GM10266 (cell line): ENCODE measurements at regions not wholly inside any gene's neighbourhood (a gene's known extent, or its start where the extent isn't known, plus 50 kb on each side); places are given as distances from the start of the nearest gene placed in this dataset.
"Not testable (repeated sequence)": the region's sequence is repeated elsewhere in the genome, so short reads cannot be mapped to it uniquely, and the experiment has no call there.

ENCODE experiments used
- DNase-seq: peaks from one replicate; pipeline ENCODE4 v3.0.0; 2012; ENCODE audit errors: extremely low spot score
- TF ChIP-seq, protein P1 (sequence below): IDR thresholded peaks from 2 replicates; pipeline ENCODE4 v1.5.1; 2012; ENCODE audit warnings: mild to moderate bottlenecking, low read depth; ENCODE audit not compliant: control insufficient read depth, insufficient read depth; ENCODE audit errors: missing control alignments

DNA sequence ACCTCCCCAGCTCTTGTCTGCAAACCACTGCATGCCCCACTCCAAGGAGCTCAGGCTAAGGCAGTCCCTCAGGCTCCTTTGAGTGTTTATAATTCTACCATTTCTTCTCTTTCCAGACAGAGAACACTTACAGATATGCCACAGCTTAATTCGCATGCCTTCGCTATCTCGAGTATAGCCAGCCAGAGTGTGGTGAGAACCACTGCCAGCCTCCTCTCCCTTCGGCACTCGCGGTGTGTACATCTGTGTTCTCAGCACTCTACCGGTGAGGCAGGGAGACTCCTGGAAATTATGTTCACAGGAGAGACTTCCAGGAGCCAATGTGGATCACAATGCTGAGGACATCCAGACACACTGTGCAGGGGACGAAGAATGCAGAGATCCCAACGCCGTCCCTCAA is 143.7 kb upstream of the IRX1 start:
- DNase-seq = no peak
- TF ChIP-seq, protein P1, sequence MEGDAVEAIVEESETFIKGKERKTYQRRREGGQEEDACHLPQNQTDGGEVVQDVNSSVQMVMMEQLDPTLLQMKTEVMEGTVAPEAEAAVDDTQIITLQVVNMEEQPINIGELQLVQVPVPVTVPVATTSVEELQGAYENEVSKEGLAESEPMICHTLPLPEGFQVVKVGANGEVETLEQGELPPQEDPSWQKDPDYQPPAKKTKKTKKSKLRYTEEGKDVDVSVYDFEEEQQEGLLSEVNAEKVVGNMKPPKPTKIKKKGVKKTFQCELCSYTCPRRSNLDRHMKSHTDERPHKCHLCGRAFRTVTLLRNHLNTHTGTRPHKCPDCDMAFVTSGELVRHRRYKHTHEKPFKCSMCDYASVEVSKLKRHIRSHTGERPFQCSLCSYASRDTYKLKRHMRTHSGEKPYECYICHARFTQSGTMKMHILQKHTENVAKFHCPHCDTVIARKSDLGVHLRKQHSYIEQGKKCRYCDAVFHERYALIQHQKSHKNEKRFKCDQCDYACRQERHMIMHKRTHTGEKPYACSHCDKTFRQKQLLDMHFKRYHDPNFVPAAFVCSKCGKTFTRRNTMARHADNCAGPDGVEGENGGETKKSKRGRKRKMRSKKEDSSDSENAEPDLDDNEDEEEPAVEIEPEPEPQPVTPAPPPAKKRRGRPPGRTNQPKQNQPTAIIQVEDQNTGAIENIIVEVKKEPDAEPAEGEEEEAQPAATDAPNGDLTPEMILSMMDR = no peak

DNA sequence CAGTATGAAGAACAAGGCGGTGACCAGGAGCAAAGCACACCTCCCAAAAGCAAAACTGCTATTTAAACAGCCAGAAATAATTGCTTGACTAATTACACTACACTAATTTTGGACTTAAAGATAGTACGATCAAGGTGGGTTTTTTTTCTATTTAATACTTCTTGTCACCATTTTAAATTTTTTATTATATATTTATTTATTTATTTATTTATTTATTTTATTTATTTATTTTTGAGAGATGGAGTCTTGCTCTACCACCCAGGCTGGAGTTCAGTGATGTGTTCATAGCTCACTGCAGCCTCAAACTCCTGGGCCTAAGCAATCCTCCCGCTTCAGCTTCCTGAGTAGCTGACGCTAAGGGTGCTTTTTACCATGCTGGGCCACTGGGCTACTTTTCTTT is 146.2 kb upstream of the IRX1 start:
- TF ChIP-seq, protein P1 = no peak
- DNase-seq = no peak

DNA sequence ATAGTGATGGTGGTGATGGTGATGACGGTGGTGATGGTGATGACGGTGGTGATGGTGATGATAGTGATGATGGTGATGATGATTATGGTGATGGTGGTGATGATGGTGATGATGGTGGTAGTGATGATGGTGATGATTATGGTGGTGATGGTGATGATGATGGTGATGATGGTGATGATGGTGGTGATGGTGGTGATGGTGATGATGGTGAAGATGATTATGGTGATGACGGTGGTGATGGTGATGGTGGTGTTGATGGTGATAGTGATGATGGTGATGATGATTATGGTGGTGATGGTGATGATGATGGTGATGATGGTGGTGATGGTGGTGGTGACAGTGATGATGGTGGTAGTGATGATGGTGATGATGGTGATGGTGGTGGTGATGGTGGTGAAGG is 149.2 kb upstream of the IRX1 start:
- TF ChIP-seq, protein P1 = no peak
- DNase-seq = no peak

DNA sequence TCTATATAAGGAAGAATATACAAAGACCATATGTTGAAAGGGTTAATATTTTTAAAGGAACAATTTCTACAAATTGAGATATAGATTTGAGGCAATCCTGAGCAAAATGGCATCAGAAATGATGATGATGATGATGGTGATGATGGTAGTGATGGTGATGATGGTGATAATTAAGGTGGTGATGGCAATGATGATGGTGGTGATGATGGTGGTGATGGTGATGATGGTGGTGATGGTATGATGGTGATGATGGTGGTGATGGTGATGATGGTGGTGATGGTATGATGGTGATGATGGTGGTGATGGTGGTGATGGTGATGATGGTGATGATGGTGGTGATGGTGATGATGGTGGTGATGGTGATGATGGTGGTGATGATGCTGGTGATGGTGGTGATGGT is 150.1 kb upstream of the IRX1 start:
- not testable (repeated sequence) for DNase-seq

DNA sequence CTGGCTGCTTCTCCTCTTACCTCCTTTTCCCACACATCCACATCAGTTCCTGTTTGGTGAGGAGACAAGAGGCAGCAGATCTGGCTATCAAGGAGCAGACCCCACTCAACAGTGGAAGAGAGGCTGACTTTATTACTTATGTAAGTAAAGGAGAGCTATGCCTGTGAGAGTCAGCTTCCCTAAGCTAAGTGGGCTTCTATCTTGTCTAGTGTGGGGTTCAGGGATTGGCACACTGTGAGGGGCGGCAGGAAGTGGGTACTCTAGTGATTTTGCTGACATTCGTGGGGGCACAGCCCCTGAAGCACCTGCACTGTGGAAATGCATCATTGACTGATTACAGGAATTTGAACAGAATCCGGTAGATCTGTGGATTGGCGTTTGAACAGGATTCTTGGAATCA is 163.5 kb upstream of the IRX1 start:
- DNase-seq = no peak
- TF ChIP-seq, protein P1 = no peak

DNA sequence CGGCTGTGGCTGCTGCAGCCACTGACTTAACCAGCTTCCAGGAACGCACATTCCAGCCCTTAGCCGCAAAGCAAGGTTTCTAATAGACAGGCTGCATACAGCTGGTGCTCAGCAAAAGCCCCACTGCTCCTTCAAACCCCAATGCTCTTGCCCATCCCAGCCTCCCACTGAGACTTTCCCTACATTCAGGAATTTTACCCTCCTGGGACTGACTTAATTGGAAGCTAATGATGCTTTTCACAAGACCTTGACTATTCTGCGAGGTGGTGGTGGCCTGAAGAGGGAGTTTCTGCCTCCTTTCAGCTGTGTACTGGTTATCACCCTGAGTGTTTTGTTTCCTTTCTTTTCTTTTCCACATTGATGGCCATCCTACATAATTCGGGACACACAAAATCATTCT is 164.9 kb upstream of the IRX1 start:
- TF ChIP-seq, protein P1 = no peak
- DNase-seq = no peak

DNA sequence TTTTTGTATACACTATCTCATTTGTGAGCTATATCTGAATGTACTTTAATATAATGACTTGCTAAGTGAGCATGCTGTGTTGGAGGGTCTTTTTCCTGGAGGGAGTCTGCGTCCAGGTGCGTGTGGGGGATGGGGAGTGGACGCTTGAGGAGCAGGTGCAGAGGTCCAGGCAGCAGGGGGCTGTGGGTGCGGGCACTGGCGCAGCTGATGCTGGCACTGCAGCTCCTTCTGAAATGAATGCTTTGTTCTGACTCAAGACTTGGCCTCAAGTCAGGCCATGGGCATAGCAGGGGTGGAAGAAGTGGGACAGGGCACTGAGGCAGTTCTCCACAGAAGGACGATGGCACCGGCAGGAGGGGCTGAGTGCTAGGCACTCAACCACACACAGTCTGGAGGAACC is 165.7 kb upstream of the IRX1 start:
- no peak for DNase-seq
- TF ChIP-seq, protein P1 = no peak

DNA sequence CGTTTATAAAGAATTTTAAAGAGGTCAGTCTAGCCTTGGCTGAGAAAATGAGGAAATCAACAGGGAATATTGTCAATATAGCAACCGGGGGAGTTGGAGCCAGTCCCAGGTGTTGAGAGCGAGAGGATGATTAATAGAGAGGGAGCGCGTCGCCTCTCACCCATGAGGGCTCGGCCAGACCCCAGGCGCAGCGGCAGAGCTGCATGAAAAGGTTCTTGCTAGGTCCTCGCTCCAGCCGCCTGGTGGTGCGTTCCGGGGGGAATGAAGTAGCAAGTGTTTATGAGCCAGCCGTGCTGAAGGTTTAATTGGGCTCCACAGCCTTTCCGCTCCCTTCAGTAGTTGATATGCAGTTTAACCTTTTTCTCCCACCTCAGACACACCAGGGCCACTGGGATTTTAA is 167.3 kb upstream of the IRX1 start:
- TF ChIP-seq, protein P1 = no peak
- no peak for DNase-seq
